PC-3 (cell line): ENCODE measurements at regions not wholly inside any gene's neighbourhood (a gene's known extent, or its start where the extent isn't known, plus 50 kb on each side); places are given as distances from the start of the nearest gene placed in this dataset.
A peak's percentile ranks its signal among the peaks of the same experiment; 100 is the strongest.

ENCODE experiments used
- ATAC-seq: fragments of 200-7000 bp; cut with Tn5 transposase; 2 replicates; pipeline ENCODE4 v1.9.1; 2020; ENCODE audit warnings: mild to moderate bottlenecking, moderate library complexity
- BruUV-seq: library from RNA; stranded (reverse); fragments of 400-500 nt; replicated peaks from 2 replicates; lab custom pipeline; 2021; lab: Mats Ljungman, UMichigan
- CTCF ChIA-PET: fragments of 300-600 bp; sonication (Branson Sonifier 250); formaldehyde crosslinking; loops from one replicate; lab custom pipeline; 2022; ENCODE audit warnings: antibody characterized with exemption; lab: Charles Lee
- POLR2A ChIA-PET: fragments of 300-600 bp; sonication (Branson Sonifier 250); formaldehyde crosslinking; loops from one replicate; lab custom pipeline; 2022; ENCODE audit warnings: antibody characterized with exemption; ENCODE audit not compliant: unreplicated experiment; lab: Charles Lee
- DNase-seq: peaks from one replicate; pipeline ENCODE4 v3.0.0-alpha.2; 2015
- H2AFZ ChIP-seq: fragments of 300-600 bp; sonication (generic); 2 replicates; pipeline ENCODE4 v1.6.0; 2016; ENCODE audit warnings: antibody characterized with exemption, low read length
- H3F3A ChIP-seq: fragments of 300-600 bp; sonication (generic); one replicate; pipeline ENCODE4 v1.6.0; 2017; ENCODE audit warnings: antibody characterized with exemption, low read length, control low read depth, mild to moderate bottlenecking; ENCODE audit not compliant: unreplicated experiment
- H3K27ac ChIP-seq: fragments of 300-600 bp; sonication (generic); 2 replicates; pipeline ENCODE4 v1.5.1; 2016; ENCODE audit warnings: mild to moderate bottlenecking, low read length
- H3K27me3 ChIP-seq: fragments of 300-600 bp; sonication (generic); 2 replicates; pipeline ENCODE4 v1.6.1; 2016; ENCODE audit warnings: low read length, mixed read lengths
- H3K36me3 ChIP-seq: fragments of 300-600 bp; sonication (generic); 2 replicates; pipeline ENCODE4 v1.6.1; 2016; ENCODE audit warnings: low read depth, mixed run types, low read length, mixed read lengths
- H3K4me1 ChIP-seq: fragments of 300-600 bp; sonication (generic); 2 replicates; pipeline ENCODE4 v1.5.1; 2016; ENCODE audit warnings: low read length; ENCODE audit not compliant: insufficient read depth
- H3K4me2 ChIP-seq: fragments of 300-600 bp; sonication (generic); 2 replicates; pipeline ENCODE4 v1.6.0; 2016; ENCODE audit warnings: low read length
- H3K4me3 ChIP-seq: fragments of 300-600 bp; sonication (generic); 2 replicates; pipeline ENCODE4 v1.5.1; 2016; ENCODE audit warnings: mild to moderate bottlenecking, low read length, mixed read lengths
- H3K79me2 ChIP-seq: fragments of 300-600 bp; sonication (generic); 2 replicates; pipeline ENCODE4 v1.6.1; 2017; ENCODE audit warnings: low read length, mixed read lengths
- H3K9ac ChIP-seq: fragments of 300-600 bp; sonication (generic); 2 replicates; pipeline ENCODE4 v1.6.0; 2016; ENCODE audit warnings: mild to moderate bottlenecking, low read length
- H3K9me2 ChIP-seq: fragments of 300-600 bp; sonication (generic); replicated peaks from 2 replicates; pipeline ENCODE4 v1.6.1; 2016; ENCODE audit warnings: mixed run types, low read length, mixed read lengths
- H3K9me3 ChIP-seq: fragments of 300-600 bp; sonication (generic); 2 replicates; pipeline ENCODE4 v1.6.1; 2016; ENCODE audit warnings: low read length, mixed read lengths
- H4K20me1 ChIP-seq: fragments of 300-600 bp; sonication (generic); 2 replicates; pipeline ENCODE4 v1.6.1; 2016; ENCODE audit warnings: low read length, mixed read lengths
- EZH2 ChIP-seq: fragments of 300-600 bp; sonication (generic); IDR thresholded peaks from one replicate; pipeline ENCODE4 v1.6.1; 2017; ENCODE audit warnings: antibody characterized with exemption, mild to moderate bottlenecking, low read length; ENCODE audit not compliant: unreplicated experiment
- EZH2phosphoT487 ChIP-seq: fragments of 300-600 bp; sonication (generic); IDR thresholded peaks from 2 replicates; pipeline ENCODE4 v1.6.1; 2018; ENCODE audit warnings: mild to moderate bottlenecking, antibody characterized with exemption, low read length, borderline replicate concordance
- intact Hi-C: fragments of 100-400 bp; cut with micrococcal nuclease; formaldehyde crosslinking; loops from 2 replicates; pipeline ENCODE4 v1.9.0; 2023
- TF ChIP-seq, protein P1 (sequence below): fragments of 300-600 bp; sonication (generic); conservative IDR thresholded peaks from 2 replicates; pipeline ENCODE4 v1.5.1; 2017; ENCODE audit warnings: antibody characterized with exemption, low read depth, mild to moderate bottlenecking, low read length

- H3K27ac ChIP-seq, result no peak overlapping the region
- POLR2A ChIA-PET, result no interaction called here
- no peak for ATAC-seq
These were observed 466.2 kb downstream of the USP25 start for GRCh38 chr21:16196001-16196400.

DNA sequence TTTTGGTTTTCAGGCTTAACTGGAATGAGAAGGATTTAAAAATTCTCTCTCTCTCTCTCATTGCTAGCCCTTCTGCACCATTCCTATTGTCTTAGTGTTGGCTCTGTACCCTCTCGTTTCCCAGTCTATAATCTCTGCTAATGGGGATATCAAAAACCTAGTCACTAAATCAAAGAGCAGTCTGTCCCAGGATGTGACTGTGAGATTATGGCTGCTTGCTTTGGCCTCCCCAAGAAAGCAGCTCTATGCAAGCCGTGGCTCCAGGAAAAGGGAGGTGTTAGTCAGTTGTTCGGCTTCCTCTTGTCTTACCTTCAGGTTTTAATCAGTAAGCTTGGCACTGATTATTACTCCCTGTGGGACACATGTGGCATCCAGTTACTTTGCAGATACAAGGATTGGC lies 468.8 kb downstream of the USP25 start:
- Histone ChIP-seq H3K9me3 (no peaks in the 10 kb centered on the region), H4K20me1 (no peaks in the 10 kb centered on the region), H3K9me2 (no peaks in the 10 kb centered on the region), H3K9ac (no peak overlapping the region), H3F3A (no peaks in the 10 kb centered on the region), H3K36me3 (no peaks in the 10 kb centered on the region), H3K4me3 (no peak overlapping the region), H3K27ac (no peak overlapping the region), H3K4me1 (no peaks in the 10 kb centered on the region), H3K4me2 (no peak overlapping the region), H3K27me3 (peaks cover 46% of the 10 kb centered on the region), H2AFZ (no peak overlapping the region), H3K79me2 (no peaks in the 10 kb centered on the region)
- ATAC-seq, result no peak
- DNase-seq, result no peak
- TF ChIP-seq EZH2 (no peak), EZH2phosphoT487 (no peak)
- TF ChIP-seq, protein P1, sequence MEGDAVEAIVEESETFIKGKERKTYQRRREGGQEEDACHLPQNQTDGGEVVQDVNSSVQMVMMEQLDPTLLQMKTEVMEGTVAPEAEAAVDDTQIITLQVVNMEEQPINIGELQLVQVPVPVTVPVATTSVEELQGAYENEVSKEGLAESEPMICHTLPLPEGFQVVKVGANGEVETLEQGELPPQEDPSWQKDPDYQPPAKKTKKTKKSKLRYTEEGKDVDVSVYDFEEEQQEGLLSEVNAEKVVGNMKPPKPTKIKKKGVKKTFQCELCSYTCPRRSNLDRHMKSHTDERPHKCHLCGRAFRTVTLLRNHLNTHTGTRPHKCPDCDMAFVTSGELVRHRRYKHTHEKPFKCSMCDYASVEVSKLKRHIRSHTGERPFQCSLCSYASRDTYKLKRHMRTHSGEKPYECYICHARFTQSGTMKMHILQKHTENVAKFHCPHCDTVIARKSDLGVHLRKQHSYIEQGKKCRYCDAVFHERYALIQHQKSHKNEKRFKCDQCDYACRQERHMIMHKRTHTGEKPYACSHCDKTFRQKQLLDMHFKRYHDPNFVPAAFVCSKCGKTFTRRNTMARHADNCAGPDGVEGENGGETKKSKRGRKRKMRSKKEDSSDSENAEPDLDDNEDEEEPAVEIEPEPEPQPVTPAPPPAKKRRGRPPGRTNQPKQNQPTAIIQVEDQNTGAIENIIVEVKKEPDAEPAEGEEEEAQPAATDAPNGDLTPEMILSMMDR, result no peak
- CTCF ChIA-PET, result no interaction called here
- intact Hi-C loops, result no loop called here
- no TSS peak for BruUV-seq
- POLR2A ChIA-PET, result no interaction called here

More at GRCh38 chr21:16196001-16196400, 466.2 kb downstream of the USP25 start:
- no peaks in the 10 kb centered on the region for H3K36me3 ChIP-seq
- peak overlapping the region; percentile 7; the same call in 1 of the 2 replicates for H3K9ac ChIP-seq
- H3K79me2 ChIP-seq, result no peaks in the 10 kb centered on the region
- no peak for DNase-seq
- H3K27me3 ChIP-seq, result peaks cover 43% of the 10 kb centered on the region
- H3K9me3 ChIP-seq, result no peaks in the 10 kb centered on the region
- no peak overlapping the region for H2AFZ ChIP-seq
- no peaks in the 10 kb centered on the region for H3K4me1 ChIP-seq
- H3K4me2 ChIP-seq, result peak overlapping the region; percentile 74
- no peaks in the 10 kb centered on the region for H3K9me2 ChIP-seq
- TF ChIP-seq EZH2phosphoT487 (no peak), EZH2 (no peak)
- TF ChIP-seq, protein P1, result no peak
- CTCF ChIA-PET, result no interaction called here
- BruUV-seq, result no TSS peak
- H4K20me1 ChIP-seq, result no peaks in the 10 kb centered on the region
- no peaks in the 10 kb centered on the region for H3F3A ChIP-seq
- intact Hi-C loops, result no loop called here
- peak overlapping the region; percentile 36; the same call in 1 of the 2 replicates for H3K4me3 ChIP-seq

DNA sequence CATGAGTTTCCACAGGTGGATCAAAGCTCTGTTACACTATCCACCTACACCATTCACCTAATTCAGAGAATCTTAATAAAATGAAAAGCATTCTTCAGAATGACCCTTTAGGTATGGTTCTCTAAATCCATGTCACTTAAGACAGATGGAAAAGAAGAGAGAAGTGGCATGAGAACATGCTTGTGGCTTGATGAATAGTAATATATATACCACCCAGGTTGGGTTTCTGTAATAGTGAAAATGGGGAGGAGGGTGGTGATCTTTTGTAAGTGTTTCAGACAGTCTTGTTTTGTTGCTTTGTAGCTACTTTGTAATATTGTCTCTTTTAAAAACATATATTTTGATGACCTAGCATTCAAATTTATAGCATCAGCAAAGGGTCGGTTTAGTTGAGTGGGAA lies 469.8 kb downstream of the USP25 start:
- H3K4me3 ChIP-seq, result no peak overlapping the region
- H3K9me3 ChIP-seq, result no peaks in the 10 kb centered on the region
- POLR2A ChIA-PET, result no interaction called here
- no peak overlapping the region for H3K4me2 ChIP-seq
- H3K27me3 ChIP-seq, result peaks cover 48% of the 10 kb centered on the region
- H2AFZ ChIP-seq, result no peak overlapping the region
- no peaks in the 10 kb centered on the region for H4K20me1 ChIP-seq
- no peaks in the 10 kb centered on the region for H3K36me3 ChIP-seq
- H3K4me1 ChIP-seq, result no peaks in the 10 kb centered on the region
- H3K9ac ChIP-seq, result no peak overlapping the region
- H3F3A ChIP-seq, result no peaks in the 10 kb centered on the region
- no peak overlapping the region for H3K27ac ChIP-seq
- CTCF ChIA-PET, result no interaction called here
- no peak for TF ChIP-seq EZH2phosphoT487
- no peak for TF ChIP-seq EZH2
- TF ChIP-seq, protein P1, result no peak
- BruUV-seq, result no TSS peak
- no peaks in the 10 kb centered on the region for H3K9me2 ChIP-seq
- intact Hi-C loops, result no loop called here
- H3K79me2 ChIP-seq, result no peaks in the 10 kb centered on the region
- ATAC-seq (no peak), DNase-seq (no peak)
